NB4 (cell line): ENCODE measurements at regions not wholly inside any gene's neighbourhood (a gene's known extent, or its start where the extent isn't known, plus 50 kb on each side); places are given as distances from the start of the nearest gene placed in this dataset.

ENCODE experiments used
- DNase-seq: peaks from one replicate; pipeline ENCODE4 v3.0.0; 2010; ENCODE audit warnings: low read depth
- H3K4me3 ChIP-seq: one replicate; pipeline ENCODE4 v1.5.1; 2011; ENCODE audit warnings: mild to moderate bottlenecking, low read depth, low read length, moderate library complexity
- MYC ChIP-seq: IDR thresholded peaks from 2 replicates; pipeline ENCODE4 v1.6.1; 2011; ENCODE audit warnings: low read depth, low read length
- POLR2A ChIP-seq: IDR thresholded peaks from 2 replicates; pipeline ENCODE4 v1.6.1; 2011; ENCODE audit warnings: mild to moderate bottlenecking; ENCODE audit not compliant: insufficient read length; ENCODE audit errors: extremely low read depth
- TF ChIP-seq, protein P1 (sequence below): IDR thresholded peaks from one replicate; pipeline ENCODE4 v1.5.1; 2012; ENCODE audit warnings: low read depth, low read length
- TF ChIP-seq, protein P2 (sequence below): IDR thresholded peaks from 2 replicates; pipeline ENCODE4 v1.6.1; 2011; ENCODE audit warnings: low read depth, low read length

DNA sequence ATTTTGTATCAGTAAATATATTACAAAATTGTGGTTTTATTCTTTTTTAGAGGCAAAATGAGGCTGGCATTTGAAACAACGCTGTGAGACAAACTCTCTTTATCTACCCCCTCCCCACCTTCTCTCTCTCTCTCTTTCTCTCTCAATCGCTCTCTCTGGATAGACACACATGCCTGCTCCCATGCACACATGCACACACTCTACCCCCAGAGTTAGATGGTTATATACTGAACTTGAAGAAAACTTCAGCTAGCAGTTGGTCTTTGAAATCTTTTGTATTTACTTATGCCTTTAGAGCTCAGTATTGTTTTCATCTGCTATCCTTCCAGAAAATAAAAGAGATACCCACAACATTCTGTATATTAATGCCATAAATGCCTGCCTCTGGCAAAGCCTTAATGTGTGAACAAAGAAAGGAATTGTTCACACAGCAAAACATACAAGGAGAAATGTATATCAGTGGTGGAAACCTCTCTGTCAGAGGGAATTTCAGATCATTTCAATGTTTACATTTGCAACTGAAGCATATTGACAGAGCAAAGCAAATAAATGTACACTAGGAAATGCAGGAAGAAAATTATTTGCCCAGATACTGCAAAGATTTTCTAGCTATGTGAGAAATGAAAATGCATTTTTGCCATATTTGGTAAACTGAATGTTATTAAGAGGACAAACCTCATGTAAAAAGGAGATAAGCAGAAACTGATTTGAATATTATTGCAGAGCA lies 217.0 kb upstream of the UBE2E3 start:
- DNase-seq = no peak
- TF ChIP-seq MYC (no peak), POLR2A (no peak)
- TF ChIP-seq, protein P1, sequence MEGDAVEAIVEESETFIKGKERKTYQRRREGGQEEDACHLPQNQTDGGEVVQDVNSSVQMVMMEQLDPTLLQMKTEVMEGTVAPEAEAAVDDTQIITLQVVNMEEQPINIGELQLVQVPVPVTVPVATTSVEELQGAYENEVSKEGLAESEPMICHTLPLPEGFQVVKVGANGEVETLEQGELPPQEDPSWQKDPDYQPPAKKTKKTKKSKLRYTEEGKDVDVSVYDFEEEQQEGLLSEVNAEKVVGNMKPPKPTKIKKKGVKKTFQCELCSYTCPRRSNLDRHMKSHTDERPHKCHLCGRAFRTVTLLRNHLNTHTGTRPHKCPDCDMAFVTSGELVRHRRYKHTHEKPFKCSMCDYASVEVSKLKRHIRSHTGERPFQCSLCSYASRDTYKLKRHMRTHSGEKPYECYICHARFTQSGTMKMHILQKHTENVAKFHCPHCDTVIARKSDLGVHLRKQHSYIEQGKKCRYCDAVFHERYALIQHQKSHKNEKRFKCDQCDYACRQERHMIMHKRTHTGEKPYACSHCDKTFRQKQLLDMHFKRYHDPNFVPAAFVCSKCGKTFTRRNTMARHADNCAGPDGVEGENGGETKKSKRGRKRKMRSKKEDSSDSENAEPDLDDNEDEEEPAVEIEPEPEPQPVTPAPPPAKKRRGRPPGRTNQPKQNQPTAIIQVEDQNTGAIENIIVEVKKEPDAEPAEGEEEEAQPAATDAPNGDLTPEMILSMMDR = no peak
- TF ChIP-seq, protein P2, sequence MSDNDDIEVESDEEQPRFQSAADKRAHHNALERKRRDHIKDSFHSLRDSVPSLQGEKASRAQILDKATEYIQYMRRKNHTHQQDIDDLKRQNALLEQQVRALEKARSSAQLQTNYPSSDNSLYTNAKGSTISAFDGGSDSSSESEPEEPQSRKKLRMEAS = no peak

DNA sequence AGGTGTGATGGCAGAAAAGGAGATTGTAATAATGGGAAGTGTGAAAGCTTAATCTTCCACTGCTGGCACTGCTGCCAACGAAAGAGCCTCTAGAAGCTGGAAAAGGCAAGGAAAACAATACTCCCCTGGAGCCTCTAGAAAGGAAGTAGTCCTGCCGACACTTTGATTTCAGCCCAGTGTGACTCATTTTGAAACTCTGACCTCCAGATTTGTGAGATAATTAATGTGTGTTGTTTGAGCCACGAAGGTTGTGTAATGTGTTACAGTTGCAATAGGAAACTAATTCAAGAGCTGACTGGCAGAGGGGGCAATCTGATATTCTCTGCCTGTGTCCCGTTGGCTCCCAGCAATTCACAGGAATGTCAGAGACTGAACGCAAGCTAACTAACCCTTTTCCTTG lies 219.2 kb upstream of the UBE2E3 start:
- H3K4me3 ChIP-seq = no peak overlapping the region
- peak; percentile 52 for DNase-seq
- TF ChIP-seq POLR2A = no peak
- TF ChIP-seq MYC = no peak
- TF ChIP-seq, protein P2 = no peak
- TF ChIP-seq, protein P1 = no peak

More for the DNA sequence above, 217.0 kb upstream of the UBE2E3 start:
- H3K4me3 ChIP-seq = no peak overlapping the region

DNA sequence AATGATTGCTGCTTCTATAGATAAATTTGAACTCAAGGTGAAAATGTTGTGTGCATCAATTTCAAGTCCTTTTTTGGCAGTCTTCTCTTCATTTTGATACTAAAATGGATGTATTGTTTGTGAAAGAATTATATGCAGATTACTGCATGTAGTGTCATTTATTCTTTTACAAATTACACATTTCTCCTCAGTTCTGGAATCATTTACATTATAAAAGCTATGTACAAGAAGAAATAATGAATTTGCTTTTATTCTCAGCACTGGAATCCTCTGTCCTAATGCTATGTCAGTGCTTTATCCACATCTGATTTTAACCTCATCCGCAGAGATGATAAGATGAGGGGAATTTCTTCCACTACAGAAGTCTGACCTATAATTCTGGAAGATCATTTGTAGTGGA lies 220.8 kb upstream of the UBE2E3 start:
- DNase-seq = no peak
- H3K4me3 ChIP-seq = no peak overlapping the region
- no peak for TF ChIP-seq POLR2A
- TF ChIP-seq MYC = no peak
- TF ChIP-seq, protein P1 = no peak
- TF ChIP-seq, protein P2 = no peak

DNA sequence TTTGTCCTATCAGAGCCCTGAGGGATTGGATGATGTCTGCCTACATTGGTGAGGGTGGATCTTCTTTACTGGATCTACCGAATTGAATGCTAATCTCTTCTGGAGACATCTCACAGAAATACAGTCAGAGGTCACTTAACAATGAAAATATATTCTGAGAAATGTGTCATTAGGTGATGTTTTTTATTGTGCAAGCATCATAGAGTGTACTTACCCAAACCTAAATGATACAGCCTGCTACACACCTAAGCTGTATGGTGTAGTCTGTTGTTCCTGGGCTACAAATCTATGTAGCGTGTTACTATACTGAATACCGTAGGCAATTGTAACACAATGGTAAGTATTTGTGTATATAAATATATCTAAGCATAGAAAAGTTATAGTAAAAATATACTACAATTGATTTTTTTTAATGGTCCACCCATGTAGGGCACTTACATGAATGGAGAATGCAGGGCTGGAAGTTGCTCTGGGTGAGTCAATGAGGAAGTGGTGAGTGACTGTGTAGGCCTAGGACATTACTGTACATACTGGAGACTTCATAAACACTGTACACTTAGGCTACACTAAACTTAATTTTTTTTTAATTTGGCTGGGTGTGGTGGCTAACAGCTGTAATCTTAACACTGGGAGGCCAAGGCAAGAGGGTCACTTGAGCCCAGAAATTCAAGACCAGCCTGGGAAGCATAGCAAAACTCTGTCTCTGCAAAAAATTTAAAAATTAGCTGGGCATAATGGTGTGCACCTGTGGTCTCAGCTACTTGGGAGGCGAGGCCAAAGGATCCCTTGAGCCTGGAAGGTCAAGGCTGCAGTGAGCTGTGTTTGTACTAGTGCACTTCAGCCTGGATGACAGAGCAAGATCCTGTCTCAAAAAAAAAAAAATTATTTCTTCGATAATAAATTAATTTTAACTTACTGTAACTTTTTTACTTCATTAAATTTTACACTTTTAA lies 226.3 kb upstream of the UBE2E3 start:
- TF ChIP-seq MYC (no peak), POLR2A (no peak)
- TF ChIP-seq, protein P1 = no peak
- TF ChIP-seq, protein P2 = no peak
- DNase-seq = peak; percentile 35
- no peak overlapping the region for H3K4me3 ChIP-seq

DNA sequence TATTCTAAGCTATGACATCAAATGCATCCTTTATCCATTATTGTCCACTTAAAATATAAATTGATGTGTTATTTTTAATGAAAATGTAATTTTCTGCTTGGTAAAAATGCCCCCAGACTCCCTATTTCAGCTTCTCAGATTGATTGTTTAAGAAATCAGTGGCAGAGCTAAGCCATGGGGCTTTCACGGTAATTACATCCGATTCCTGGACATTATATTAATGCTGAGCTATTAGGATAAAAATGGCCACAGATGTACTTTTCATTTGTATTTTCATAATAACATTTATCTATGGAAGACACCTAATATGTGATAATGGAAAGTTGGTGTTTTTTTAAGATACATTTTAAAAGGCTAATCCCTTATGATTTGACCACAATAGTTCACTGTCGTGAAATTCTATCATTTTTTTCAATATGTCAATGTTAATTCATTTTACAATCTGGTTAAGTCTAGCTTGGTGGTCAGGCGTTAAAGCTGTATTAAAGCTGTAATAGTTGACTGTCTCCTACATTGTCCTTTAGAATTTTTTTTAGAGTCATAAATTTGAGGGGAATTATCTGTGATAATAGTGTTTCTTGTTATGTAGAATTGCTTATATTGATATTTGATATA lies 229.0 kb upstream of the UBE2E3 start:
- no peak overlapping the region for H3K4me3 ChIP-seq
- DNase-seq = no peak
- TF ChIP-seq POLR2A (no peak), MYC (no peak)
- TF ChIP-seq, protein P2 = no peak
- TF ChIP-seq, protein P1 = no peak
